MCF 10A (cell line): ENCODE measurements at regions not wholly inside any gene's neighbourhood (a gene's known extent, or its start where the extent isn't known, plus 50 kb on each side); places are given as distances from the start of the nearest gene placed in this dataset.
"Not testable (repeated sequence)": the region's sequence is repeated elsewhere in the genome, so short reads cannot be mapped to it uniquely, and the experiment has no call there.

Experiments used
- BruUV-seq: library from RNA; stranded (reverse); fragments of 400-500 nt; replicated peaks from 2 replicates; lab custom pipeline; 2021; lab: Mats Ljungman, UMichigan
- CTCF ChIA-PET: fragments of 300-600 bp; sonication (Branson Sonifier 250); formaldehyde crosslinking; extraction: SDS; loops from one replicate; lab custom pipeline; 2021; ENCODE audit warnings: antibody characterized with exemption, inconsistent platforms; lab: Yijun Ruan, JAX
- POLR2A ChIA-PET: fragments of 300-600, 350-650 bp; sonication (Branson Sonifier 250); formaldehyde crosslinking; extraction: SDS; loops from one replicate; lab custom pipeline; 2020; ENCODE audit warnings: antibody characterized with exemption, inconsistent platforms; lab: Yijun Ruan, JAX
- DNase-seq: peaks from one replicate; pipeline ENCODE4 v3.0.0-alpha.2; 2018; ENCODE audit not compliant: unreplicated experiment
- H3K27ac Mint-ChIP-seq: one replicate; pipeline ENCODE4 v1.8.0; 2022; ENCODE audit warnings: mild to moderate bottlenecking, low read depth, mixed read lengths; ENCODE audit not compliant: unreplicated experiment
- H3K27me3 Mint-ChIP-seq: one replicate; pipeline ENCODE4 v1.8.0; 2022; ENCODE audit warnings: mixed read lengths; ENCODE audit not compliant: insufficient read depth, unreplicated experiment
- H3K36me3 Mint-ChIP-seq: one replicate; pipeline ENCODE4 v1.8.0; 2022; ENCODE audit warnings: mild to moderate bottlenecking, moderate library complexity, mixed read lengths; ENCODE audit not compliant: insufficient read depth, unreplicated experiment
- H3K4me1 Mint-ChIP-seq: one replicate; pipeline ENCODE4 v1.8.0; 2022; ENCODE audit warnings: mixed read lengths; ENCODE audit not compliant: insufficient read depth, unreplicated experiment
- H3K4me3 Mint-ChIP-seq: one replicate; pipeline ENCODE4 v1.8.0; 2022; ENCODE audit warnings: mild to moderate bottlenecking, moderate library complexity, mixed read lengths; ENCODE audit not compliant: unreplicated experiment
- H3K9me3 Mint-ChIP-seq: one replicate; pipeline ENCODE4 v1.8.0; 2022; ENCODE audit warnings: mixed read lengths; ENCODE audit not compliant: unreplicated experiment
- intact Hi-C: fragments of 100-400 bp; cut with micrococcal nuclease; formaldehyde crosslinking; loops from 2 replicates; pipeline ENCODE4 v1.14.1; 2022
- TF ChIP-seq, protein P1 (sequence below): fragments of 200-600 bp; IDR thresholded peaks from one replicate; pipeline ENCODE4 v1.8.0; 2022; ENCODE audit warnings: antibody characterized with exemption, mild to moderate bottlenecking; ENCODE audit not compliant: unreplicated experiment

DNA sequence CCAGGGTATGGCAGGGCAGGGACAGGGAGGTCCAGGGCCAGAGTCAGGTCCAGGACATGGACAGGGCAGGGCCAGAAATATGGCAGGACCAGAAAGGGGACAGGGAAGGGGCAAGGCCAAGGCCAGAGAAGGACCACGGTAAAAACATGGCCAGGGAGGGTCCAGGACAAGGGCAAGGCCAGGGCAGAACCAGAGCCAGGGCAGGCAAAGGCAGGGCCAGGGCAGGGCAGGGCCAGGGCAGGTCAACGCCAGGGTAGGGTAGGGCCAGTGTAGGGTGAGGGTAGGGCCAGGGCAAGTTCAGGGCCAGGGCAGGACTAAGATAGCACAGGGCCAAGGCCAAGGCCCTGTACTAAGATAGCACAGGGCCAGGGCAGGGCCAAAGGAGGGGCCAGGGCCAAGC lies 408.3 kb downstream of the ZNF33B start:
- H3K36me3 Mint-ChIP-seq, intact Hi-C loops, POLR2A ChIA-PET, H3K27me3 Mint-ChIP-seq, CTCF ChIA-PET, H3K4me3 Mint-ChIP-seq, H3K27ac Mint-ChIP-seq, DNase-seq, BruUV-seq, H3K4me1 Mint-ChIP-seq: not testable (repeated sequence)
- peaks cover 34% of the 10 kb centered on the region for H3K9me3 Mint-ChIP-seq

DNA sequence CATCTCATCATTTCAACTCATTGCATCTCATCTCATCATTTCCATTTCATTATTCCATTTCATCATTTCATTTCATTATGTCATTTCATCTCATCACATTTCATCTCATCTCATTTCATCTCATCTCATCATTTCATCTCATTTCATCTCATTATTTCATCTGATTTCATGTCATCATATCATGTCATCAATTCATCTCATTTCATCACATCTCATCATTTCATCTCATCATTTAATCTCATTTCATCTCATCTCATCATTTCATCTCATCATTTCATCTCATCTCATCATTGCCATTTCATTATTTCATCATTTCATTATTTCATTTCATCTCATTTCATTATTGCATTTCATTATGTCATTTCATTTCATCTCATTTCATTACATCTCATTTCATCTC lies 410.5 kb downstream of the ZNF33B start:
- H3K4me3 Mint-ChIP-seq, H3K4me1 Mint-ChIP-seq, CTCF ChIA-PET, H3K27me3 Mint-ChIP-seq, H3K36me3 Mint-ChIP-seq, intact Hi-C loops, BruUV-seq, POLR2A ChIA-PET, H3K27ac Mint-ChIP-seq, DNase-seq: not testable (repeated sequence)
- peaks cover 34% of the 10 kb centered on the region for H3K9me3 Mint-ChIP-seq

DNA sequence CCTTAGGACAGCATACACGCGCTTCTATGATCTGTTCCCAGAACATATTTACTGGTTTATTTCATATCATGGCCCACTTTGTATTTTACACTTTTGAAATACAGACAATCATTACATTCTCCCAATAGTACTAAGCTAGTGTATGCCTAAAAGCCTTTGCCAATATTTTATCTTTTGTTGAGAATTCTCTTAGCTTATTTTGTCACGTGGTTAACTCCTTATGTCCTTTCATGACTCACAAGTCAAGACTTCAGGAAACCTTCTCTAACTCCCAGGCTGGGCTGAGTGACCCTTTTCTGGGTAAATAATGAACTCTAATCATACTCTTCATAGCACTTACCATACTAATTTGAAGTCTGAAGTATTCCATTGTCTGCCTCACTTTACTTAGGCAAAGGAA lies 444.8 kb downstream of the ZNF33B start:
- H3K27ac Mint-ChIP-seq, H3K4me3 Mint-ChIP-seq, H3K4me1 Mint-ChIP-seq, BruUV-seq, POLR2A ChIA-PET, DNase-seq, H3K27me3 Mint-ChIP-seq, H3K36me3 Mint-ChIP-seq, intact Hi-C loops: not testable (repeated sequence)
- CTCF ChIA-PET: interaction anchor here (0.9 kb wide), 1 partner anchor 235 kb away, joined by 4 read pairs; no protein-coding TSS in a partner anchor
- peaks cover 18% of the 10 kb centered on the region for H3K9me3 Mint-ChIP-seq

DNA sequence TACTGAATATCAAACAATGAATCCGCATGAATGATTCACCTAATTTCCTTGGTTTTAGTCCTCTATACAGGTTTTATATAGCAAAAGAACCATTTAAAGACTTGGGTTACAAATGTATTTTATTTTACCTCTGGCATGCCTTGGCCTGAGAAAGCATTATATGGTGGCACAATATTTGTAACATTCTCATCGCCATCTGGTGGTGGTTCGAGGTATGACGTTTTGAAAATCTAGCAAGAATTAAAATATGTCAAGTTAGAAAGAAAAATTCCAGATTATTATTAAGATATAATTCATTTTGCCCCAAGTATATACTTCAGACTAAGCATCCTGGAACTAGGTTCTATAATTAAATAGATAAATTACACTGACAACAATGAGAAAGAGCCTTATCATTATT lies 445.9 kb downstream of the ZNF33B start:
- H3K4me1 Mint-ChIP-seq, H3K27me3 Mint-ChIP-seq, POLR2A ChIA-PET, H3K4me3 Mint-ChIP-seq, H3K27ac Mint-ChIP-seq, CTCF ChIA-PET, H3K36me3 Mint-ChIP-seq, DNase-seq, BruUV-seq, intact Hi-C loops: not testable (repeated sequence)
- TF ChIP-seq, protein P1, sequence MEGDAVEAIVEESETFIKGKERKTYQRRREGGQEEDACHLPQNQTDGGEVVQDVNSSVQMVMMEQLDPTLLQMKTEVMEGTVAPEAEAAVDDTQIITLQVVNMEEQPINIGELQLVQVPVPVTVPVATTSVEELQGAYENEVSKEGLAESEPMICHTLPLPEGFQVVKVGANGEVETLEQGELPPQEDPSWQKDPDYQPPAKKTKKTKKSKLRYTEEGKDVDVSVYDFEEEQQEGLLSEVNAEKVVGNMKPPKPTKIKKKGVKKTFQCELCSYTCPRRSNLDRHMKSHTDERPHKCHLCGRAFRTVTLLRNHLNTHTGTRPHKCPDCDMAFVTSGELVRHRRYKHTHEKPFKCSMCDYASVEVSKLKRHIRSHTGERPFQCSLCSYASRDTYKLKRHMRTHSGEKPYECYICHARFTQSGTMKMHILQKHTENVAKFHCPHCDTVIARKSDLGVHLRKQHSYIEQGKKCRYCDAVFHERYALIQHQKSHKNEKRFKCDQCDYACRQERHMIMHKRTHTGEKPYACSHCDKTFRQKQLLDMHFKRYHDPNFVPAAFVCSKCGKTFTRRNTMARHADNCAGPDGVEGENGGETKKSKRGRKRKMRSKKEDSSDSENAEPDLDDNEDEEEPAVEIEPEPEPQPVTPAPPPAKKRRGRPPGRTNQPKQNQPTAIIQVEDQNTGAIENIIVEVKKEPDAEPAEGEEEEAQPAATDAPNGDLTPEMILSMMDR: peak; percentile 40
- H3K9me3 Mint-ChIP-seq: peaks cover 17% of the 10 kb centered on the region

DNA sequence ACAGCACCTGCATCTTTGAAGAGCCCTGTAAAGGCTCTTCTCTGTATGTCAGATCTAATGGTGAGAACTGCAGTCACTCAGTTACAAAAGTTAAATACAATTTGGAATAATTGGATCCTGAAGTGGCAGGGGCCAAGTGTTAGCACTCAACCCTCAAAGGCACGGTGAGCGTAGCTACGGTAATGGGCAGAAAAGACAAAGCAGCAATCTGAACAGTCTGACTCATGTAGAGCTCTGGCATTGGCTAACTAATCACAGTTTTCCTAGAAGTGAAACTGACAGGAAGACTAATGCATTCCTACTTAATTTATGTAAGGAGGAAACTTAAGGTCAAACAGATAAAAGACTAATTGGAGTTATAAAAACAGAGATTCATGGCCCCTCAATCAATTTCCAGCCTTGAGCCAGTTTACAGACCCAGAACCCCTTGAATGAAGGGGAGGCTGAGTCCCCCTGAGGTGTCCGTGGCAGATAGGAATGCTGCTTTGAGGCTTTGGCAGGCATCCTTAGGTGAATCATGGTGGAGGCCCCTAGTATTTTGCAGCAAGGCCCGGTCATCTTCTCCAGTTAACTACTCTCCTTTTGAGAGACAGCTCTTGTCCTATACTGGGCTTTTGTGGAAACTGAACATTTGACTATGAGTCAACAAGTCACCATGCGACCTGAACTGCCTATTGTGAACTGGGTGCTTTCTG lies 450.7 kb downstream of the ZNF33B start:
- H3K9me3 Mint-ChIP-seq, CTCF ChIA-PET, intact Hi-C loops, H3K27ac Mint-ChIP-seq, DNase-seq, BruUV-seq, H3K4me3 Mint-ChIP-seq, POLR2A ChIA-PET, H3K4me1 Mint-ChIP-seq, H3K36me3 Mint-ChIP-seq, H3K27me3 Mint-ChIP-seq: not testable (repeated sequence)
